HG02759 (cell line): ENCODE measurements at regions not wholly inside any gene's neighbourhood (a gene's known extent, or its start where the extent isn't known, plus 50 kb on each side); places are given as distances from the start of the nearest gene placed in this dataset.

Source experiments
- ATAC-seq: cut with Tn5 transposase; IDR thresholded peaks from one replicate; pipeline ENCODE4 v1.9.1; 2021; ENCODE audit warnings: mild to moderate bottlenecking, moderate library complexity; ENCODE audit not compliant: unreplicated experiment

DNA sequence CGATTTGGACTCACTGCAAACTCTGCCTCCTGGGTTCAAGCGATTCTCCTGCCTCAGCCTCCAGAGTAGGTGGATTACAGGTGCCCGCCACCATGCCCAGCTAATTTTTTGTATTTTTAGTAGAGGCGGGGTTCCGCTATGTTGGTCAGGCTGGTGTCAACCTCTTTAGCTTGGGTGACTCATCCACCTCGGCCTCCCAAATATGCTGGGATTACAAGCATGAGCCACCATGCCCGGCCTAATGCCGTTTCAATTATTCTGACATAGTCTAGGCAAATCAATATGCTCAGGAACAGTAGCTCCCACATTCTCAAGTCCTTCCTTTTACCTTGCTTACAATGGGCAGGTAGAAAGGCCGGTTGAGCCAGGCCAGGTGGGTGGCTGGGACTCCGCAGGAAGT lies 82.0 kb upstream of the EEA1 start:
- no peak for ATAC-seq

DNA sequence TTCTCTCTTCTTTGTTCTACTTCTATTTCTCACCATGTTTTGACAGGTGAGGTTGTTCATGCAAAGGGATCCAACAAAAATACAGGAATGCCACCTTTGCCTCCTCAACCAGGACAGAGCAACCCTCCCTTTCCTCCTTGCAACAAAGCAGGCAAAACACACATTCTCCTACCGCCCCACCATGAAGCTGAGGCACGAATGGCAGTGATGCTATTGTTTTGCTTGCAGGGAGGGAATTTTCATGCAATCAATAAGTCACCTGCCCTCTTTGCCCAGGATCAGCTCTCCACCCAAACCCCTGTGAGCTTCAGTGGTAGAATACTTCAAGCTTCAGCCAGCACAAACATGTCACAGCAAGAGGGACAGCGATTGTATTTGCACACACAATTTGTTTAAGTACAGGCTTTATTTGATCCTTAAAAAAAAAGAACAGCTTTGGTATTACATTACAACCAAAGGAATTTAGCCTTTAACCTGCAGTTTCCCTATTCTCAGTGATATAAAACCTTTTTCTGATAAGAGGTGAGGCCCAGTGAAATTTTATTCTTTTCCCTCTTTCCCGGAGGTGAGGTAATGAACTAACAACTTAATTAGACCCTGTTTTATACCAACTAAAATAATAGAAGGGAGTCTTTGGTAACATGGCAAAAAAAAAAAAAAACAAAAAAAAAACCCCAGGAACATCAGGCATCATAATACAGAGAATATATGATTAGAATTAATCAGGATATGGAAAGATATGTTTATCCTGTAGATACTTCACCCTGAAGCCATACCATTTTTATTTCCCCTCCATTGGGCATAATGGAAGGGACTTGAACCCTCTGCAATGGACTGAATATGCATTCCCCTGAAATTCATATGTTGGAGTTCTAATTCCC lies 87.0 kb upstream of the EEA1 start:
- ATAC-seq: no peak

DNA sequence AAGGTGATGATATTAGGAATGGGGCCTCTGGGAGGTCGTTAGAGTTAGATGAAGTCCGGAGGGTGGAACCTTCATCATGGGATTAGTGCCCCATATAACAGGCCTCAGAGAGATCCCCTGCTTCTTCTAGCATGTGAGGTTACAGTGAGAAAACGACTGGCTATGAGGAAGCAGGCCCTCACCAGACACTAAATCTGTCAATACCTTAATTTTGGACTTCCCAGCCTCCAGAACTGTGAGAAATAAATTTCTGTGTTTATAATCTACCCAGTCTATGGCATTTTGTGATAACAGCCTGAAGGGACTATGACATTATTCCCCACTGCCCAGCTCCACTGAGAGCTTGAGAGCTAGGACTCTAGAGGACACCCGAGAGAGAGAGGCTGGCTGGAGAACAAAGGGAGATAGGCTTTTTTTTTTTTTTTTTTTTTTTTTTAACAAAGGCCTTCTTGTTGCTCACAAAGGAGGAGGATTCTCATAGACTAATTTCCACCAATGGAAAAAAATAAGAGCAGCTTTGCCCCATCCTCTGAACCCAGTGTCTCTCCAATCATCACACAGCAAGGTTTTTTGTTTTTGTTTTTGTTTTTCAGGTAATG lies 87.8 kb upstream of the EEA1 start:
- ATAC-seq: no peak

DNA sequence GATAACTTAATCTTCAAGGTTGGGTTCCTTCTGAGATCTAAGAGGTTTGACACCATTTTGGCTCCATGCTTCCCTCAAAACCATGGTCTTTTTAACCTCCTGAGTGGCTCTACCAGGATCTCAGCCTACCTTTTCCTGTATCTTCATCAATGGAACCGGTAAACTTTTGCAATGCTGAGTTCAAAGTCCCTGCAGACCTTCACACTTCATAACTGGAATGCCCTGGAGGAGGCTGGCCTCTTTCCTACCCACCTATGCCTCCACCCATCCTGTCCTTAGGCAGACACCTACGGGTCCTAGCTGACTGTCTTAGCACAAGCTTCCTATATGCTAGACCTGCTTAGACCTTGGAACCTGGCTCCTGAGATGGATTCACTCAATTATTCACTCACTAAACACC lies 89.5 kb upstream of the EEA1 start:
- ATAC-seq: no peak

DNA sequence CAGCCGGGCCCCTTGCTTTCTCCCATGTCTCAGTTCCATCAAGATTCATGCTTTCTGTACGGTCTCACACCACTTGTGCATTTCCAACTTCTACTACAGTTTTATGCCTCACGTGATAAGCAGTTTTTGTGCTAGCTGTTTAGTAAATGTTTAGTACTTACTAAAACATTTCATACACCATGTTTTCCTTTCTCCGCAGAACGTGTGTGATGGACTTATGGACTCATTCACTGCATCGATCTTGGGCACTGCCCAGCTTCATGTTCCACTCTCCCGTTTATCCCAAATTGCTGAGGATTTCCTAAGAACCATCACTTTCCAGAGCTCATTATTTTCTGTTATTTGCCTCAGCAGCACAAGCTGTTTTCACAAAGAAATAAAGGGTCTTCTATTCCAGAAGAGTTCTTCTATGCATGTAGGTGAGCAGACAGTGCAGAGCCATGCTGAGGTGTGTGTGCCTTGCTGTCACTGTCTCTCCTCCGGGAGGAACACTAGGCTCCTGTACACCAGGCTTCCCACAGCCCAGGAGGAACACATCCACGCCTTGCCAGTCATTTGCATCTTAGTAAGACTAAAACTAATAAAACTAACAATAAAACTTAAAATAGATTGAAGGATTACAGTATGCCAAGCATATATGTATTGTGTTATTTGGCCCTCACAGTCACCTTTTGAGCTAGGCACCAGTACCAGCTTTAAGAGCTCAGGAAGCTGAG lies 90.3 kb upstream of the EEA1 start:
- ATAC-seq: no peak

DNA sequence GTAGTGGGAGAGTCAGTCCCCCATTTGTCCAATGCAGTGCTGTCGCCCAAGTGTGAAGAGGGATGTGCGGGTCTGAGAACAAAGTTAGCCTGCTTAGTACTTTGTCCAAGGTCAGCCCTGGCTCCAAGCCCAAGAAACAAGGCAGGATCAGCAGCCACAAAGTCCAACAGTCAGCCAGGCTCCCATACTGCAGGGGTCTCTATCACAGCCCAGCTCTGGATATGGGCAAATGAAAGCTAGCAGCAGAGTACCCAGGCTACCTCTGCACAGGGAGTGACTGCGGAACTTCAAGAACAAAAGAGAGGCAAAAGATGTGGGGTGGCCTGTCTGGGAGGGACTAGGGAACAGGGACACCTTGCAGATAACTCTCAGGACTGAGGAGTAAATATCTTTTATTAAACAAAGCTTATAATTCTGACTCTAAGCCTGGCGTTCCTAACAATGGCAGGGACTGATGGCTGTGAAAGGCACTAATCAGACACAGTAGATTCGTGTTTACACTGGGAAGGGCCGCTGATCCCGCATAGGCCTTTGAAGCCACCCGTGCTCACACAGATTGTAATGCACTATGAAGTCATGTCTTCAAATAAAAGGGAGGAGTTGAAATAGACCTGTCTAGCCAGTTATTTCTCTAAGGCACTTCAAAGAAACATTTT lies 91.0 kb upstream of the EEA1 start:
- no peak for ATAC-seq

DNA sequence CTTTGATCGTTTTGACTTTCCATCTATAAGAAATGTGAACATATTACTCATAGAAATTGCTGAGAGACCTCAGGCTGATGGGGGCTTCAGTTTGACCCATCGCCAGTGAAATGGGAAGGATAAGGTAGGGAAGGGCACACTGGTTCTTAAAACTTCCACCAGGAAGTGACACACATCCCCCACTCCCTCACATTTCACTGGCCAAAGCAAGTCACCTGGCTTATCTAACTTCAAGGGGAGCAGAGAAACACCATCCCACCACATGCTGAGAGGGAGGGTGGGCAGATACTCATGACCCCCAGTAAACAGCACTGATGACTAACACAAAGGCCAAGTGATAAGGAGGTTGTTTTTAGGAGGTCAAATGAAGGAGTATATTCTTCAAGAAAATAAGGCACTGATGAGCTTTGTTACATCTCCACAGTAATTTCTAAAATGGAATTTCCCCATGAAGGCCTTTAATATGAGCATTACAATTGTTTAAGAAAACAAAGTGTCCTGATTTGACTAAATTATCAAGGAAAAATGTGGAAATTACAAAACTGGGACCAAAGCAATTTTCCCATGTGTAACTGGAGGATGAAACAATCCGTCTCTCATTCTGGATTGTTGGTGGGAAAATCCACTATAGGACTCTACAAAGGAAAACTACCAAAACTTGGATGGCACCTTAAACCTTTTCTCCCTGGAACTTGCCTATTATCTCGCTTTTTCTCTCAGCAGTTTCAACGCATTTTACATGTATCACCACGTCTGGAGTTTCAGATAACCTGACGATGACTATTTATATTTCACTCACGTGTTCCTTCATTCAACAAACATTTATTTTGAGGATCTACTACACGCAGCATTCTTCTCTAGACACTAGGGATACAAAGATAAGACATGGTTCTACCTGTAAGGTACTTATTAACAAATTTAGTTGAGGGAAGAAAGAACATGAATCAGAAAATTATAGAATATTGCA lies 91.8 kb upstream of the EEA1 start:
- ATAC-seq: no peak

DNA sequence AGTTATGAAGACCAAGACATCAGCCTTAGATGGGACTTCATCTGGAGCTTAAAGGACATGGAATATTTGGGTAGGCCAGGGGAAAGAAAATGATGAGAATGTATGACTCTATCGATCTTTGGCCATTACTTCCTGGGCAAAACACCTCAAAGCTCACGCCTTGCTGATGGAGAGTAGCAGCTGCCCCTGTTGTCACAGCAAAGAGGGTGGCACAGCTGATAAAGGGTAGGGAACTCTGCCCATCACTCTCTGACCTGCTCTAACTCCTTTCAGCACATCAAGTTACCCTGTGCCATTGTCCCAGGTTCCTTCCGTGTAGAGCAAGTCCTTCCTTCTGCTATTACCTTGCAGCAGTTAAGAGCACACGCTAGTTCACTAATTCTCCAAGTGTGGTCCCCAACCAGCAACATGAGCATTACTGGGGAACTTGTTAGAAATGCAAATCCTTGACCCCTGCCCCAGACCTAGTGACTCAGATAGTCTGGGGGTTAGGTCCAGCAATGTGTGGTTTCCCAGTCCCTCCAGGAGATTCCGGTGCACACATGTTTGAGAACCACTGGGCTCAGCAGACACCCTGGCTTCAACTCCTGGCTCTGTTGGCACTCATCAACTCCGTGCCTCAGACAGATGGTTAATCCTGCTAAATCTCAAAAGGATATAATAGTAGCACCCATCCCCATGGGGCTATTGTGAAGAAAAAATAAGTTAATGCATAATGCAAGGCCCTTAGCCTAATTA lies 93.7 kb upstream of the EEA1 start:
- ATAC-seq: no peak

DNA sequence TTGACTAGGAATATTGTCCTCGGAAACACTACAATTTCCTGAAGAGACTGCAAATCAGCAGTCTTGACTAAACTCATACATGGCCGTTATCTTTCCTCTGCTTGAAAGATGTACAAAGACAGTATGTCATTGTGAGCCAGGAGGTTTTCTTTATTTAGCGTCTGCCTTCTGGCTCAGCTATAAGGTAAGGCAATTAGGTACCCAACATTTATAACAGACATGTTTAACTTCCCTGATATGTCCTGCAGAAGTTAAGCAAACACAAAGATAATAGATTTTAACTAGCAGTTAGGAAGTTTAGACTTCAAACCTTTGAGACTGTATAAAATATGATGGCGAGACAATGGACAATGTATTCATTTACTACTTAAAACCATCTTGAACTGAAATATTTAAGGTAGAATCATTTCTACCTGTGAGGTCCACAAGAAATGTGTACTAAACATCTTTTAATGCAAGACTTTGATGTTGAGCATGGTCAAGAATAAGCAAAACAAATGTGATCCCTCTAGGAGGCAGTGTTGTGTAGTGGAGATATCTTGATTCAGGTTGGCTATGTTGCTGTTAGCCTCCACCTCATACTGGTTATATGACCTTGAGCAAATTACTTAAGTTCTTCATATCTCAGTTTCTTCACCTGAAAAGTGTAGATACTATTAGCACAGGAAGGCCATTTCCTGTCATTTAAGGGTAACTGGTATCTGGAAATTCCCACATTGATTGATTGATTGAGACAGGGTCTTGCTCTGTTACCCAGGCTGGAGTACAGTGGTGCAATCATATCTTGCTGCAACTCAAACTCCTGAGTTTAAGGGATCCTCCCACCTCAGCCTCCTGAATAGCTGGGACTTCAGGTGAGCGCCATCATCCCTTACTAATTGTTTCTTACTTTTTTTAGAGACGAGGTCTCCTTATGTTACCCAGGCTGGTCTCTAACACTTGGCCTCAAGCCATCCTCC lies 96.3 kb upstream of the EEA1 start:
- ATAC-seq: no peak

DNA sequence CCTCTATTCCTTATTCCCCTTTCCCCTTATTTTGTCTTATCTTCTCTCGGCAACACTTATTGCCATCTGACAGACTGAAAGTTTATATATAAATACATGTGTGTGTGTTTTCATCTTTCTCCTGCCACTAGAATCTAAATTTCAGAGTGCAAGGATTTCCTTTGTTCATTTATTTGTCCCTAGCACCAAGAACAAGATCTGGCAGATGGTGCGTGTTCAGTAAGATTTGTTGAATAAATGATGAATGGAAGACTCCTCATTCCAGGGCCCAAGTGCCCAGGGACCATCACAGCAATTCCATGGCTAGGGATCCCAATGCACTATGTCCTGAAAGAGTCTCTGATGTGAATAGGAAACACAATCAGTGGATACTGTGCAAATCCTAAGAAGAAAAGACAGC lies 97.9 kb upstream of the EEA1 start:
- ATAC-seq: no peak

DNA sequence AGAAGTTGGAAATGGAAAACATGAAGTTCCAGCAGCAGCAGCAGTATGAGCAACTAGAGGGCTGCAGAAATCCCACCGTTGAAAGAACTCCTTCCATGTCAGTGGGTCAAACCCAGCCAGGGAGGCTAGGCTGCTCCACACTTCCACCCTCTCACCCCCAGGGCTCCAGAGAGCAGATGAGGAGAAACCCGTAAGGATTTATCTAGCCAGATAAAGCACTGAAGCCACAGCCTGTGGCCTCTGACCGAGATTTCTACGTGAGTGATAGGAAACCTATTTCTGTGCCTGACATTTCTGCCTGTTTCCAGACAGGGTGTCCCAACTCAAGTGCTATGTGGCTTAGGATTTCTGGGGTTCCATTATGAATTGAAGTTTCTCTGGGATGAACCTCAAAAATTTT lies 100.0 kb upstream of the EEA1 start:
- no peak for ATAC-seq

DNA sequence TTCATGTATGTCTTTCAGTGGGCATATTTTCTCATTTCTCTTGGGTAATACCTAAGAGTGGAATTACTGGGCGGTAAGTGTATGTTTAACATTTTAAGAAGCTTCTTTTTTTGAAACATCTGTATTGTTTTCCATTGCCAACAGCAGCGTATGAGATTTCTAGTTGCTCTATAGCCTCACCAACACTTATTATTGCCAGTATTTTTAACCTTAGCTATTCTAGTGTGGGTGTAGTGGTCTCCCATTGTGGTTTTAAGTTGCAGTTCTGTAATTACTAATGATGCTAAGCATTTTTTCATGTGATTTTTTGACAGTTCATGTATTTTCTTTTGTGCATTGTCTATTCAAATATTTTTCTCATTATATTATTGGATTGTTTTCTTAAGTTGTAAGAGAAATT lies 101.9 kb upstream of the EEA1 start:
- ATAC-seq: no peak

DNA sequence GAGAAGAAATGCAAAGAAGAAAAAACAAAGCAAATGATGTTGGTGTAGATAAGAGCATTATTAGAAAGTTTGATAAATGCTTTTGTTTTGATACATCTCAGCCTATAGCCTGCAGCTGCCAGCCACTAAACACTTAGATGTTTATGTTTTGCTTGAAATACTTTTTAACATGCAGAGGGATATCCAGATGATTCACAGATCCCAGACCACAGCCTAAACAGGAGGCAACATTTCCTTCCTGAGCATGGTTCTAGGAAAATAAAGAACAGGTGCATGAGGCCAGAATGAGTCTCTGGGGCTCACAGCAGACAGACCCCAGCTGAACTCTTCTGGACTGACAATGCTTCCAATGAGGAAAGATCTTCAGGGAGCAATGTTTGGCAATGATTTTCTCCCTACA lies 103.7 kb upstream of the EEA1 start:
- no peak for ATAC-seq

DNA sequence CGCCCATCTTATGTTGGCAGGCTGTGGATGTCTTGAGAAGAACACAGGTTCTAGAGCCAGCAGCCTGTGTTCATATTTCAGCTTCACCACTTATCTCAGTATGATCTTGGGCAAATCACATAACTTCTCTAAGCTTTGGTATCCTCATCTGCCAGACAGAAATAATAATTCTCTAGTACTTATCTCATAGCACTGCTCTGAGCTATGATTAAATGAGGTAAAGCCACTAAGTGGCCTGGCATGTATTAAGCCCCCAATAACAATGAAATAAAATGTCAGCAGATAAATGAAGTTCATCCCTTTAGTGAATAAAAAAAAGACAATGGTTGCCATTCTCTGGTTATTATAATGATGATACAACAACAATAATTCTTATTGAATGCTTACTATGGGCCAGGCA lies 104.9 kb upstream of the EEA1 start:
- ATAC-seq: no peak

DNA sequence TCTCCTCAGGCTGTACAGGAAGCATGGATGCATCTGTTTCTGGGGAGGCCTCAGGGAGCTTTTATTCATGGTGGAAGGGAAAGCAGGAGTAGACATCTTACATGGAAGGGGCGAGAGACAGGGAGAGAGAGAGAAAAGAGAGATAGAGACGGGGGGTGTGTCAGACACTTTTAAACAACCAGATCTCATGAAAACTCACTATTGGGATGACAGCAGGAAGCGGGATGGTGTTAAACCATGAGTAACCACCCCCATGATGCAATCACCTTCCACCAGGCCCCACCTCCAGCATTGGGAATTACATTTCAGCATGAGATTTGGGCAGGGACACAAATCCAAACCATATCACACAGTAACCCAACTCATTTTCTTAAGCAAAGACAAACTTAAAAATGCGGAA lies 110.0 kb upstream of the EEA1 start:
- ATAC-seq: no peak

DNA sequence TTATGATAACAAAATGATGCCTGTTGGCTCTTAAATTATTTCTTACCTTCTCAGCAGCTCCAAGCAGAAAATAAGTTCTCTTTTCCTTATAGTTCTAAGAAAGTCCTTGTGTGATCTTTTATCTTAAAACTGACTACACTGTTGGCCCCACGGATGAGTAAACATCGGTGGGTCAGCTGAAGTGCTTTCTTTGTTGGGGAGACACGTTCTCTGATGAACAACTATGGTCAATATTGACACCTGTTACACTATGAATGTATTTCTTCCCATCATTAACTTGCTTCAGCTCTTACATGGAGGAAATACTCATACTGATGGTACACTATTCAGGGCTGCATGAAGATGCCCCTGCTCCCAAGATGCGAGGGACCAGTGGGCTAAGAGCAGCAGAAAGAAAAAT lies 110.8 kb upstream of the EEA1 start:
- no peak for ATAC-seq

DNA sequence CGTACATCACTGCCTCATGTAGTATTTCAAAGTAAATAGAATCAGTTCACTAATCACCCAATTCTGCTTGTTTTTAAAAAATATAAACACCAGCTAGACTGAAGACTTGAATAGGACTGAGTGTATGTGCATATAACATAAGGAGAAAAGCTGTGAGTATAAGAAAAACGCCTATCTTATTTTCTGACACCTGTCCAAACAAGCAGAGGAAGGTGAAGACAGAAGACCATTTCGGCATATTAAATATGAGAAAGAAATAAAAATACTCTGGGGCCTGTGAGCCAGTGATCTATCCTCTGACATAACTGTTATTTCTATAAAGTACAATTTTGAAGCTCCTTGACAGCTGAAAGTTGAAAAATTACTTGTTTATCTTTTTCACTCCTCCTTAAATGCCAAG lies 111.3 kb upstream of the EEA1 start:
- ATAC-seq: no peak

DNA sequence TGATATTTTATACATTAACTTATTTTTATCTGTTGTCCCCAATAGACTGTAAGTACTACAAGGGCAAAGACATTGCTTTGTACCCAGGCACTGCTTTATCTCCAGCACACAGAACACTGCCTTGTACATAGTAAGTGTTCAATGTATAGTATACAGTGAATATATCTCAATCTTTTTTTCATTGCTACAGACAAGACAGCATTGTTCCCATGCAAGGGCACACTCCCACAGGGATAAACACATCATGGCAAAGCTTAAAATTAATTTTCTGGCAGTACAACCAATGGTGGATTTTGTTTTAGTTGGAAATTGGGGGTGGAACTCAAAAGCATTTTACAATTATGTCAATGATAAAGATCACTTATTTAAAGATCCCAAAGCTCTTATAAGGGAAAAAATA lies 112.3 kb upstream of the EEA1 start:
- ATAC-seq: no peak

DNA sequence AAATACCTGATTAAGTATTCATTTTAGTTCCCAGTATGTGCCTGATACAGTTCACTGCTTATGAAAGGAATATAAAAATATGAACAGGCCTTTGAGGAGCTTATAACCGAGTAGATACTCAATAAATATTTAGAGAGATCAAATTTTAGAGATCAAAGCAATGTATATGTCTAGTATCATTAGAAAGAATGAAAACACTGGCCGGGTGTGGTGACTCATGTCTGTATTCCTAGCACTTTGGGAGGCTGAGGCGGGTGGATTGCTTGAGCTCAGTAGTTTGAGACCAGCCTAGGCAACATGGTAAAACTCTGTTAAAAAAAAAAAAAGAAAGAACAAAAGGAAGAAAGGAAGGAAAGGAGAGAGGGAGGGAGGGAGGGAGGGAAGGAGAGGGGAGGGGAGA lies 113.2 kb upstream of the EEA1 start:
- no peak for ATAC-seq
